CD4-positive, alpha-beta T cell treated with Interferon gamma for 1 hour (primary cell): ENCODE measurements at regions not wholly inside any gene's neighbourhood (a gene's known extent, or its start where the extent isn't known, plus 50 kb on each side); places are given as distances from the start of the nearest gene placed in this dataset.
"Not testable (repeated sequence)": the region's sequence is repeated elsewhere in the genome, so short reads cannot be mapped to it uniquely, and the experiment has no call there.

Experiments used
- DNase-seq: peaks from one replicate; pipeline ENCODE4 v3.0.0-alpha.2; 2020

DNA sequence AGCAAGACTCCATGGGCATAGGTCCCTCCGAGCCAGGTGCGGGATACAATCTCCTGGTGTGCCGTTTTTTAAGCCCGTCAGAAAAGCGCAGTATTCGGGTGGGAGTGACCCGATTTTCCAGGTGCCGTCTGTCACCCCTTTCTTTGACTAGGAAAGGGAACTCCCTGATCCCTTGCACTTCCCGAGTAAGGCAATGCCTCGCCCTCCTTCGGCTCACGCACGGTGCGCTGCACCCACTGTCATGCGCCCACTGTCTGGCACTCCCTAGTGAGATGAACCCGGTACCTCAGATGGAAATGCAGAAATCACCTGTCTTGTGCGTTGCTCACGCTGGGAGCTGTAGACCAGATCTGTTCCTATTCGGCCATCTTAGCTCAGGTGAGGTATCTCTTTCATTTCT, 344.1 kb upstream of the ZNF32 start:
- not testable (repeated sequence) for DNase-seq

- DNase-seq = no peak
Observed at GRCh38 chr10:43986374-43986773, 337.7 kb upstream of the ZNF32 start.

DNA sequence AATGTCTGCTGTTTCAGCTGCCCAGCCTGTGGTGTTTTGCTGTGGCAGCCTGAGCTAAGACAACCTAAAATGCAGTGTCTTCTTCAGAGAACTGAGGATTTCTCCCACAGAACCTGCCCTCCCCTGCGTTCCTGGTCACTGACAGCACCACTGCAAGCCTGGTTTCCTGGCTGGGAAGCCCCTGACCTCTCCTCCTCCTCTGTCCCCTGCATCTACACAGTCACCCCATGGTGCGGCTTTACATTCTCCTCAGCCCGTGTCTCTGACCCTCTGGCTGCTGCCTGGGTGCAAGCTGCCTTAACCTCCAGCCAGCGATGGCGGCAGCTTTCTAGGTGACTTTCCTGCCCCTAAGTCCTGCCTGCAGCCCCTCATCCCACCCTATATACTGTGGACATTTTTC, 337.3 kb upstream of the ZNF32 start:
- DNase-seq = no peak

GRCh38 chr10:43983856-43984271, 335.2 kb upstream of the ZNF32 start:
- no peak for DNase-seq

- DNase-seq = no peak
Observed at GRCh38 chr10:43983405-43983804, 334.7 kb upstream of the ZNF32 start.

GRCh38 chr10:43982250-43982649, 333.6 kb upstream of the ZNF32 start:
- no peak for DNase-seq

DNA sequence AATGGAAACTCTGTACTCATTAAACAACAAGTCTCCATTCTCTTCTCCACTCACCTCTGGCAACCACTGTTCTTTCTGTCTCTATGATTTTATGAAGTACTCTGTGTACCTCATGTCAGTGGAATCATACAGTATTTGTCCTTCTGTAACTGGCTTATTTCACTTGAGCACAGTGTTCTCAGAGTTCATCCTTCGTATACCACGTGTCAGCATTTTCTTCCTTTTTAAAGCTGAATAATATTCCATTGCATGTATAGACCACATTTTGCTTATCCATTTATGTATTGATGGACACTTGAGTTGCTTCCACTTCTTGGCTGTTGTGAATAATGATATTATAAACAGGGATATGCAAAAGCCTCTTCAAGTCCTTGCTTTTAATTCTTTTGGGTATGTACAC, 333.0 kb upstream of the ZNF32 start:
- no peak for DNase-seq

DNA sequence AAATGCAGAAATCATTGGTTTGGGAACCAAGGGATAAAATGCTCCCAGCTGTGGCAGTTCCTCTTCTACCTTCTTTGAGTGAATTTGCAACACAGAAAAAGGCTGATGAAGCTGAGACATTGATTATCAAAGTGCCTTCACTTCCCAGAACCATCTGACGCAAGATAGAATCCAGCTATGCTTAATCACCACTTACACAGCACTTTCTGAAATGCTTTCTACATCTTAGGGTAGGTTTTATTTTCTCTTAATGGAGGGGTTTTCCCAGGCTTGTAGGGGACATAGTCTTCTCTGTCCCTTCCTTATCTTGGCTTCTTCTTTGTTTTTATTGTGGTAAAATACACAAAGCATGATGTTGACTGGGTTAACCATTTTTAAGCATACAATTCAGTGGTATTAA, 332.6 kb upstream of the ZNF32 start:
- no peak for DNase-seq

- no peak for DNase-seq
Observed at GRCh38 chr10:43980715-43981114, 332.0 kb upstream of the ZNF32 start.

- DNase-seq = no peak
Observed at GRCh38 chr10:43980313-43980712, 331.6 kb upstream of the ZNF32 start.

- DNase-seq = no peak
Observed at GRCh38 chr10:43979551-43979950, 330.9 kb upstream of the ZNF32 start.

GRCh38 chr10:43978936-43979335, 330.3 kb upstream of the ZNF32 start:
- no peak for DNase-seq

DNA sequence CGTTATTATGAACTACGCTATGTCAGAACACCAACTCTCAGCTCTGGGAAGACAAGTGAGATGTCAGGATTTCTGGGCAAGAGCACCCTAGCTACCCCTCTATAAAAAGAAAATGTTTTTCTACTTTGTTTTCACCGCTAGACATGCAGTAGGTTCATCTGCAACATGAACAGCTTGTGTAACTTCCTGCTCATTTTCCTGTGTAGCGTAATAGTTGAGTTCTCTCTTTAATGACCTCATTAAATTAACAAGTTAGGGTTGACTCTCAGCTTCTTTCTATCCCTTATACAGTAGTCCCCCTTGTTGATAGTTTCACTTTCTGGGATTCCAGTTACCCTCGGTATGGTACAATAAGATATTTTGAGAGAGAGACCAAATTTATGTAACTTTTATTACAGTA, 329.4 kb upstream of the ZNF32 start:
- no peak for DNase-seq

- no peak for DNase-seq
Observed at GRCh38 chr10:43976292-43976691, 327.6 kb upstream of the ZNF32 start.

GRCh38 chr10:43973801-43974200, 325.1 kb upstream of the ZNF32 start:
- DNase-seq = no peak

GRCh38 chr10:43972976-43973647, 324.4 kb upstream of the ZNF32 start:
- no peak for DNase-seq

- DNase-seq = no peak
Observed at GRCh38 chr10:43971981-43972380, 323.3 kb upstream of the ZNF32 start.

- DNase-seq = no peak
Observed at GRCh38 chr10:43971306-43971705, 322.6 kb upstream of the ZNF32 start.

DNA sequence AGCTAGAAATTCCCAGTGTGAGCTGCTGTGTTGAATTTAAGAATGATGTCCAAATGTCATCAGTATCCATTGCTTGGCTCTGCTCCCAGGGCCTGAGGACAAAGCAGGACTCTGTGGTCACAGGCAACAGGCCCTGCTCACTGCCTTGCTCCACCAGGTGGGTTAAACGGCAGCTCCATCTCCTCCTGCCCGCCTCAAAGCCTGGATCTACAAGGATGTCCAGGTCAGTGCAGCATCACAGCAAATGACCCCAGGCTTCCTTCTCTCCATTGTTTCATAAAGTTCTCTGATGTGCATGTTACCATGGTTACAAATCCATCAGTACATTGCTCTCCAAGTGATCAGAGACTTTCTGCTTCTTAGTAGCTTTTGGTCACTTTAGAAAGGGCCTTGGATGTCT, 322.0 kb upstream of the ZNF32 start:
- no peak for DNase-seq

DNA sequence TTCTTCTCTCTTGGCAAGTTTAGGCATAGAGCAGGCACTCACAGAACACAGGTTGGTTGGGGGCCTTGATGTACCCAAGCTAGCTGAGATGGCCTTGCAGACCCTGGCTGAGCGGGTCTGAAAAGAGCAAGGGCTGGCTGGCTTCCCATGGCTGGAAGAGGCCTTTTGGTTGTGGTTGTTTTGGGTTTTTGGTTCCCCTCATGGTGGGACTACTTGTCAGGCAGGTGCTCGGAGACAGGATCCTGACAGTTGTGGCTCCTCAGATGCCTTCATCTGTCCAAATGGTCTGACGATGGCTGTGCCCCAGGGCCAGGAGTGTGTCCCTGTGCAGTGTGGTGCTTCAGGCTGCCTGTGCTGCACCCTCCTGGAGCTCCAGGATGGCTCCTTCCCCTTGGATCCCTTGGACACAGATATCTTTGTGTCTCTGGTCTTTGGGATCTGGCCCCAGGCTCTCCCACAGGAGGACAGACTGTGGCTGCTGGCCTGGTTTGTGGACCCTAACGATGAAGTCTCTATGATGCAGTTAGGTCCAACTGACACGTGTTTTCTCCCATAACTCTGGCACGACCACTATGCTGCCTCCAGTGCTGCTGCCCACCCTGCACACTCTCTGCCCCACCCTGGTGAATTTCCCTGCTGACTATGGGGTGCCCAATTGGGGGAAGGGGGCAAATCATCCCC, 321.5 kb upstream of the ZNF32 start:
- DNase-seq = no peak

GRCh38 chr10:43969506-43969905, 320.8 kb upstream of the ZNF32 start:
- no peak for DNase-seq

GRCh38 chr10:43968961-43969360, 320.3 kb upstream of the ZNF32 start:
- DNase-seq = no peak

DNA sequence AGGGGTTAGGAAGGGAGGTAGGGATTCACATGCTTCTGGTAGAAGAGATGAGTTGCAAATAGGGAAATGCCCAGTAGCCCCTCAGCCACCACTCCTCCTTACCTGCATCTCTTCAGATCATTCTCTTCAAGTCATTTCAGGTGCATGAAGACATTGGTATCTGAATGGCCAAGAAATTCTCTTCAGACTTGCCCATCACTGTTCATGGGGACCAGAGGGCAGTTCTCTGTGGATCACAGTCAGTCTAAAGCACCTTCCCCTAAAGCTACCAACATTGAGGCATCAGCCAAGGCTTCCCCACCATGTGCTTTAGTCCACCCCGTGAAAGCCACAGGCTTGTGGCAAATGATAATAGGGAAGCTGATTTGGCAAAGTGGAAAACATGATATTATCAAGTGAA, 319.4 kb upstream of the ZNF32 start:
- no peak for DNase-seq

DNA sequence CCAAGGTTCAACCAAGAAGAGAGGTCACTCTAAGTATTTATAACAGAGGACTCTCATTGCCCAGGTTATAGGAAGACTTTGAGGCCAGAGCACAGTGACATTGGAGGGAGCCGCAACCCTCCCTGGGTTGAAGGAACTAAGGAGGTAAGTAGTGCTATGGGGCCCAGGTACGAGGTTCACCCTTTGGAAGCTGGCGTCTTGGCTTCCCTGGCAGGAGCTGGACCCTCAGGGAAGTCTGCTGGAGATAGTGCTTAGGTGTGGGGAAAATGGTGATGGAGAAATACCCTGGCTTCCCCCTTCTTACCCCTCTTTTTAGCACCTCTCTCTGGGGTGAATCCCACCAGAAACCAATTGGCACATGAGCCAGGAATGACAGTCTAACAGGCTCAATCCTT, 317.9 kb upstream of the ZNF32 start:
- no peak for DNase-seq
